ENCODE measurements at regions not wholly inside any gene's neighbourhood (a gene's known extent, or its start where the extent isn't known, plus 50 kb on each side); places are given as distances from the start of the nearest gene placed in this dataset.

- Histone ChIP-seq H3K27me3 (ENCODE audit: control insufficient read depth, insufficient read depth, low read length) (no peaks in the 10 kb centered on the region), H3K36me3 (ENCODE audit: insufficient read depth, low read length) (no peaks in the 10 kb centered on the region), H3K4me2 (ENCODE audit: low read length) (no peak overlapping the region), H3K4me1 (ENCODE audit: control insufficient read depth, insufficient read depth, low read length) (no peaks in the 10 kb centered on the region), H3K9me3 (replicated peaks; ENCODE audit: low read length) (no peaks in the 10 kb centered on the region), H3K4me3 (ENCODE audit: low read length) (no peak overlapping the region), H3K9ac (ENCODE audit: low read depth, low read length) (no peak overlapping the region)
Observed at GRCh38 chr15:91625506-91625905, 228.0 kb upstream of the SLCO3A1 start.

DNA sequence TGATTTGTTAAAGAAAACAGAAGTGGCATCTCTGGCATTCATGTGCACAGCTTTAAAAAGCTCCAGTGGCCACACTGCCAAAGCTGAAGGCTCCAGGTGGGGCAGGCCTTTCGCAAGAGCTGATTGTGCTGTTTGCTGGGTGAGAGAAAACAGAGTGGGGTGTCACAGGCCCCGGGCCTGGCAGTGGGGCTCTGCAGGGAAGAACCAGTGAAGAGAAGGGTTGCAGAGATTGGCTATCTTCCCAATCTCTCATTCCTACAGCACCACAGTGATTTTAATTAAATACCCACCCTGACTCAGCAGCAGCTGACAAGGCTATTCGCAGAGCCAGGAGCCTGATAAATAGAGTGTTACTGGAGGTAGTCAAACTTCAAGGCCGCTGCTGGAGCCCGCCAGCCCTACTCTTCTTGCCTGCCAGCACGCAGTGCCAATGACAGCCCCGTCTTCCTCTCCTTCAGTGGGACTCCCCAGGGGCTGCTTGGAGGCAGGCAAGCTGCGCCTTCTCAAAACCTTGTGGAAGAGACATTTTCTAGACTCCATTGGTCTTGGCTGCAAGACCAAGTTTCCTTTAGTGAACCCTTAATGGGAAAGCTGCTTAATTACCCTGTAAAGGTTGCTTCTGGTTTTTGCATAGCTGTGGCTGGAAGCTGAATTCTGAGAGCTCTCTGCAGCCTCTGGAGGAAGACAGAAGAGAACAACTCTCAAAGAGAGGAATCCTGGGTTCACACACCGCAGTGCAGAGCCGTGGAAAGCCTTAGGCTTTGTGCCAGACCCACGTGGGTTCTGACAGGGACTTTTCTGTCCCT is 225.8 kb upstream of the SLCO3A1 start:
- H3K9ac ChIP-seq (ENCODE audit: low read depth, low read length): no peak overlapping the region
- no peaks in the 10 kb centered on the region for H3K36me3 ChIP-seq (ENCODE audit: insufficient read depth, low read length)
- H3K27me3 ChIP-seq (ENCODE audit: control insufficient read depth, insufficient read depth, low read length): no peaks in the 10 kb centered on the region
- no peak overlapping the region for H3K4me2 ChIP-seq (ENCODE audit: low read length)
- no peak overlapping the region for H3K4me3 ChIP-seq (ENCODE audit: low read length)
- no peaks in the 10 kb centered on the region for H3K9me3 ChIP-seq (replicated peaks; ENCODE audit: low read length)
- H3K4me1 ChIP-seq (ENCODE audit: control insufficient read depth, insufficient read depth, low read length): no peaks in the 10 kb centered on the region

GRCh38 chr15:91630090-91630489 is 223.4 kb upstream of the SLCO3A1 start:
- Histone ChIP-seq H3K4me3 (ENCODE audit: low read length) (no peak overlapping the region), H3K9me3 (replicated peaks; ENCODE audit: low read length) (no peaks in the 10 kb centered on the region), H3K36me3 (ENCODE audit: insufficient read depth, low read length) (no peaks in the 10 kb centered on the region), H3K4me1 (ENCODE audit: control insufficient read depth, insufficient read depth, low read length) (no peaks in the 10 kb centered on the region), H3K27me3 (ENCODE audit: control insufficient read depth, insufficient read depth, low read length) (no peaks in the 10 kb centered on the region), H3K9ac (ENCODE audit: low read depth, low read length) (no peak overlapping the region), H3K4me2 (ENCODE audit: low read length) (no peak overlapping the region)

- Histone ChIP-seq H3K36me3 (ENCODE audit: insufficient read depth, low read length) (no peaks in the 10 kb centered on the region), H3K4me3 (ENCODE audit: low read length) (no peak overlapping the region), H3K27me3 (ENCODE audit: control insufficient read depth, insufficient read depth, low read length) (no peaks in the 10 kb centered on the region), H3K9me3 (replicated peaks; ENCODE audit: low read length) (no peaks in the 10 kb centered on the region), H3K4me1 (ENCODE audit: control insufficient read depth, insufficient read depth, low read length) (no peaks in the 10 kb centered on the region), H3K4me2 (ENCODE audit: low read length) (no peak overlapping the region), H3K9ac (ENCODE audit: low read depth, low read length) (no peak overlapping the region)
Observed at GRCh38 chr15:91632176-91632575, 221.3 kb upstream of the SLCO3A1 start.

DNA sequence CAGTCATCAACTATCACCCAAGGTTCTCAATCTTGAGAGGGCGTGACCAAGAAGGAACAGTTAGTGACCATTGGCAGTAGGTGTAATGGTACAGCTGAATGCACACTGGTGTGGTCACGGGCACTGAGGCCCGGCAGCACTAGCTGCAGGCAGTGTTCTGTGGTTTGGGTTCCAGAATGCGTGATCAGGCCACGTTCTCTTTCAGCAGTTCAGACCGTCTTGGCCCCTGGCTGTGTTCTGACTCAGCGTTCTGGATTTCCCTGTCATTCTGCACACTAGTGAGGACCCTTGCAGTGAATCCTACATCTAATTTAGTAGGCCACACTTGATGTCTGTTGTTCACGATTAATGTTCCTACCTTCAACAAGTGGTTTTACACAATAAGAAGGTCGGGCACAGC is 220.5 kb upstream of the SLCO3A1 start:
- Histone ChIP-seq H3K4me1 (ENCODE audit: control insufficient read depth, insufficient read depth, low read length) (no peaks in the 10 kb centered on the region), H3K4me2 (ENCODE audit: low read length) (no peak overlapping the region), H3K27me3 (ENCODE audit: control insufficient read depth, insufficient read depth, low read length) (no peaks in the 10 kb centered on the region), H3K36me3 (ENCODE audit: insufficient read depth, low read length) (no peaks in the 10 kb centered on the region), H3K4me3 (ENCODE audit: low read length) (no peak overlapping the region), H3K9ac (ENCODE audit: low read depth, low read length) (no peak overlapping the region), H3K9me3 (replicated peaks; ENCODE audit: low read length) (no peaks in the 10 kb centered on the region)

GRCh38 chr15:91634179-91634578 is 219.3 kb upstream of the SLCO3A1 start:
- H3K4me1 ChIP-seq (ENCODE audit: control insufficient read depth, insufficient read depth, low read length): no peaks in the 10 kb centered on the region
- H3K4me3 ChIP-seq (ENCODE audit: low read length): no peak overlapping the region
- H3K9ac ChIP-seq (ENCODE audit: low read depth, low read length): no peak overlapping the region
- H3K36me3 ChIP-seq (ENCODE audit: insufficient read depth, low read length): no peaks in the 10 kb centered on the region
- no peak overlapping the region for H3K4me2 ChIP-seq (ENCODE audit: low read length)
- no peaks in the 10 kb centered on the region for H3K9me3 ChIP-seq (replicated peaks; ENCODE audit: low read length)
- H3K27me3 ChIP-seq (ENCODE audit: control insufficient read depth, insufficient read depth, low read length): no peaks in the 10 kb centered on the region

DNA sequence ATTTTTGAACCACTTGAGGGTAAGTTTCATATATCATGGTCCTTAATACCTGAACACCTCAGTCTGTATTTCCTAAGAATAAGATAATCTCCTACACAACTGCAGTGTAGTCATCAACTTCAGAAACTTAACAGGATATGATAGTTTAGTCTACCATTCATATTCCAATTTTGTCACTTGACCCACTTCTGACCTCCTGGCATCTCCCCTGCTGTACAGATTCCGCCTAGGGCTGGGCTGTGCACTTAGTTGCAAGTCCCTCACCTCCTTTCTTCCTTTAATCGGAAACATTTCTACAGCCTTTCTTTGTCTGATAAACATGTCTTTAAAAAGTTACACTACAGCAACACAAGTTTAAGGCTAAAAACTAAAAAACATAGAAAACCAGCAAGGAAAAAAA is 218.4 kb upstream of the SLCO3A1 start:
- Histone ChIP-seq H3K9me3 (replicated peaks; ENCODE audit: low read length) (no peaks in the 10 kb centered on the region), H3K4me1 (ENCODE audit: control insufficient read depth, insufficient read depth, low read length) (no peaks in the 10 kb centered on the region), H3K27me3 (ENCODE audit: control insufficient read depth, insufficient read depth, low read length) (no peaks in the 10 kb centered on the region), H3K36me3 (ENCODE audit: insufficient read depth, low read length) (no peaks in the 10 kb centered on the region), H3K9ac (ENCODE audit: low read depth, low read length) (no peak overlapping the region), H3K4me3 (ENCODE audit: low read length) (no peak overlapping the region), H3K4me2 (ENCODE audit: low read length) (no peak overlapping the region)

DNA sequence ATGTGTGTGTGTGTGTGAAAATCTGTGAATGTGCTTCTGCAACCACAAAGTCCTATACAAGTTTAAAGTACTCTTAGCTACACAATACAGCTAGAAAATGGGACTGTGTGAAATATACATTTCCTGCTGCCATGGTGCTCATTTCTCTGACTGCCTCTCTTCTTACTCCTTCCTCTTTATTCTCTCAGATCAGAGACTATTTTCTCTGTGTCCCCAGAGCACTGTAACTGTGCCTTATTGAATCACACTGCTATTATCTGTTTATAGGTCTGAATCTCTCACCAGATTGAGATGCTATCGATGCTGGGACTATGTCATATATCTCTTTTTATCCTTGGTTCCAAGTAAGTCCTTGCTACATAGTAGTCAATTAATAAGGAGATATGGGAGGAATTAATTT is 217.9 kb upstream of the SLCO3A1 start:
- H3K4me1 ChIP-seq (ENCODE audit: control insufficient read depth, insufficient read depth, low read length): no peaks in the 10 kb centered on the region
- no peak overlapping the region for H3K4me2 ChIP-seq (ENCODE audit: low read length)
- no peaks in the 10 kb centered on the region for H3K9me3 ChIP-seq (replicated peaks; ENCODE audit: low read length)
- H3K4me3 ChIP-seq (ENCODE audit: low read length): no peak overlapping the region
- H3K36me3 ChIP-seq (ENCODE audit: insufficient read depth, low read length): no peaks in the 10 kb centered on the region
- H3K9ac ChIP-seq (ENCODE audit: low read depth, low read length): no peak overlapping the region
- H3K27me3 ChIP-seq (ENCODE audit: control insufficient read depth, insufficient read depth, low read length): no peaks in the 10 kb centered on the region

DNA sequence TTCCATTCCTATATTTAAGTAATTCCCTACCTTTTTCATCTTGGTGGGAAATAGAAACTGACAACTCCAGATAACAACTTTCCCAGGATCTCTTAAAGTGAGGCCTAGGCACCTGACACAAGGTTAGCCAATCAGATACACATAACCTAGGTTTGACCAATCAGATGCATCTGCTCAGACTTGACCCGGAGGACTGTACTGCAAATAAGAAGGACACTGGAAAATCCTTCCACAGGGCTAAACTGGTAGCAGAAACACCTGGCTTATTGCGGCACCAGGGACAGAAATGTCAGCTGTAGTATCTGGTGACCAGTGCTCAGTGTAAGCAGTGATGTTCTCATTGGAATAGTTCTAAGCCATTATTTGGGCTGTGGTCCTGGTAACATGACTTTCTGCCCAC is 204.5 kb upstream of the SLCO3A1 start:
- Histone ChIP-seq H3K4me2 (ENCODE audit: low read length) (no peak overlapping the region), H3K4me3 (ENCODE audit: low read length) (no peak overlapping the region), H3K27me3 (ENCODE audit: control insufficient read depth, insufficient read depth, low read length) (no peaks in the 10 kb centered on the region), H3K9ac (ENCODE audit: low read depth, low read length) (no peak overlapping the region), H3K9me3 (replicated peaks; ENCODE audit: low read length) (no peaks in the 10 kb centered on the region), H3K4me1 (ENCODE audit: control insufficient read depth, insufficient read depth, low read length) (no peaks in the 10 kb centered on the region), H3K36me3 (ENCODE audit: insufficient read depth, low read length) (no peaks in the 10 kb centered on the region)

- Histone ChIP-seq H3K27me3 (ENCODE audit: control insufficient read depth, insufficient read depth, low read length) (no peaks in the 10 kb centered on the region), H3K9me3 (replicated peaks; ENCODE audit: low read length) (no peaks in the 10 kb centered on the region), H3K4me2 (ENCODE audit: low read length) (no peak overlapping the region), H3K9ac (ENCODE audit: low read depth, low read length) (no peak overlapping the region), H3K36me3 (ENCODE audit: insufficient read depth, low read length) (no peaks in the 10 kb centered on the region), H3K4me1 (ENCODE audit: control insufficient read depth, insufficient read depth, low read length) (no peaks in the 10 kb centered on the region), H3K4me3 (ENCODE audit: low read length) (no peak overlapping the region)
Observed at GRCh38 chr15:91649831-91650321, 203.6 kb upstream of the SLCO3A1 start.

GRCh38 chr15:91651251-91651650 is 202.3 kb upstream of the SLCO3A1 start:
- Histone ChIP-seq H3K36me3 (ENCODE audit: insufficient read depth, low read length) (no peaks in the 10 kb centered on the region), H3K9me3 (replicated peaks; ENCODE audit: low read length) (no peaks in the 10 kb centered on the region), H3K4me2 (ENCODE audit: low read length) (no peak overlapping the region), H3K27me3 (ENCODE audit: control insufficient read depth, insufficient read depth, low read length) (no peaks in the 10 kb centered on the region), H3K4me1 (ENCODE audit: control insufficient read depth, insufficient read depth, low read length) (no peaks in the 10 kb centered on the region), H3K9ac (ENCODE audit: low read depth, low read length) (no peak overlapping the region), H3K4me3 (ENCODE audit: low read length) (no peak overlapping the region)

DNA sequence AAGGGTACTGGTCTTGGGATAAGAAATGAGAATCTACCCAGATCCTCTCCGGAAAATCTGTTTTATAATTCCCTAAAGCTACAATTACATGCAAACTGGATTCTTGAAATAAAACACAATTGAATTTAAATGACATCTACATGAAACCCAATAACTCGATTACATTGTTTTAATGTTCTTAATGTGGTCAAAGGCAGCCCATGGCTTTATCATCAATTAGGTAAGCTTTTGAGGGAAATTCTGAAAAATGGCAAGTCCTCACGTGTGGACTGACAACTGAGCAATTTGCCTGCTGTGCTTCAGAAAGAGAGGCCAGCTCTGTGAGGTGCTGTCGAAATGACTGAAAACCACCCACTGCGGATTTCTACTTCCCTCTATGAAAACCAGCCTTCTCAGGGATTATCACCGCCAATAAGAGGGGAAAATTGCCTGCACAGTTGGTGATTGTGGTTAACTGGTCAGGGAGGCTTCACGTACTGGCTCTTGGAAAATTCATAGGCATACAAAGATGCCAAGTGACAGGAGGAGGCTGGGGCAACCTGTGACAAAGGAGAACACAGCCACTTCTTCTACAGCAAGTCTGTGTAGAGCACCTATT is 200.8 kb upstream of the SLCO3A1 start:
- no peak overlapping the region for H3K9ac ChIP-seq (ENCODE audit: low read depth, low read length)
- no peaks in the 10 kb centered on the region for H3K27me3 ChIP-seq (ENCODE audit: control insufficient read depth, insufficient read depth, low read length)
- H3K9me3 ChIP-seq (replicated peaks; ENCODE audit: low read length): no peaks in the 10 kb centered on the region
- no peak overlapping the region for H3K4me2 ChIP-seq (ENCODE audit: low read length)
- no peak overlapping the region for H3K4me3 ChIP-seq (ENCODE audit: low read length)
- no peaks in the 10 kb centered on the region for H3K4me1 ChIP-seq (ENCODE audit: control insufficient read depth, insufficient read depth, low read length)
- no peaks in the 10 kb centered on the region for H3K36me3 ChIP-seq (ENCODE audit: insufficient read depth, low read length)

Data from skeletal muscle satellite cell (primary cell).